ENCODE measurements at regions not wholly inside any gene's neighbourhood (a gene's known extent, or its start where the extent isn't known, plus 50 kb on each side); places are given as distances from the start of the nearest gene placed in this dataset.

- Histone ChIP-seq H3K9me3 (ENCODE audit: control insufficient read depth, insufficient read depth, low read length) (no peaks in the 10 kb centered on the region), H3K9ac (ENCODE audit: low read depth, low read length) (no peak overlapping the region), H3K4me3 (ENCODE audit: low read depth, low read length) (no peak overlapping the region), H3K36me3 (ENCODE audit: control insufficient read depth, insufficient read depth, low read length) (no peaks in the 10 kb centered on the region), H3K4me1 (ENCODE audit: control insufficient read depth, insufficient read depth, low read length) (no peaks in the 10 kb centered on the region), H3K27ac (ENCODE audit: low read depth, low read length) (no peak overlapping the region), H3K27me3 (ENCODE audit: control insufficient read depth, insufficient read depth, low read length) (no peaks in the 10 kb centered on the region)
Observed at GRCh38 chr18:45119876-45120275, 439.2 kb downstream of the SETBP1 start.

GRCh38 chr18:45121146-45121545 lies 440.5 kb downstream of the SETBP1 start:
- Histone ChIP-seq H3K4me3 (ENCODE audit: low read depth, low read length) (no peak overlapping the region), H3K9ac (ENCODE audit: low read depth, low read length) (no peak overlapping the region), H3K36me3 (ENCODE audit: control insufficient read depth, insufficient read depth, low read length) (no peaks in the 10 kb centered on the region), H3K9me3 (ENCODE audit: control insufficient read depth, insufficient read depth, low read length) (no peaks in the 10 kb centered on the region), H3K4me1 (ENCODE audit: control insufficient read depth, insufficient read depth, low read length) (no peaks in the 10 kb centered on the region), H3K27ac (ENCODE audit: low read depth, low read length) (no peak overlapping the region), H3K27me3 (ENCODE audit: control insufficient read depth, insufficient read depth, low read length) (no peaks in the 10 kb centered on the region)

- no peaks in the 10 kb centered on the region for H3K9me3 ChIP-seq (ENCODE audit: control insufficient read depth, insufficient read depth, low read length)
- H3K9ac ChIP-seq (ENCODE audit: low read depth, low read length), result no peak overlapping the region
- no peaks in the 10 kb centered on the region for H3K27me3 ChIP-seq (ENCODE audit: control insufficient read depth, insufficient read depth, low read length)
- no peak overlapping the region for H3K4me3 ChIP-seq (ENCODE audit: low read depth, low read length)
- H3K27ac ChIP-seq (ENCODE audit: low read depth, low read length), result no peak overlapping the region
- H3K4me1 ChIP-seq (ENCODE audit: control insufficient read depth, insufficient read depth, low read length), result no peaks in the 10 kb centered on the region
- H3K36me3 ChIP-seq (ENCODE audit: control insufficient read depth, insufficient read depth, low read length), result no peaks in the 10 kb centered on the region
Observed at GRCh38 chr18:45122506-45122905, 441.8 kb downstream of the SETBP1 start.

- no peak overlapping the region for H3K4me3 ChIP-seq (ENCODE audit: low read depth, low read length)
- no peaks in the 10 kb centered on the region for H3K27me3 ChIP-seq (ENCODE audit: control insufficient read depth, insufficient read depth, low read length)
- H3K9ac ChIP-seq (ENCODE audit: low read depth, low read length), result no peak overlapping the region
- H3K4me1 ChIP-seq (ENCODE audit: control insufficient read depth, insufficient read depth, low read length), result no peaks in the 10 kb centered on the region
- no peak overlapping the region for H3K27ac ChIP-seq (ENCODE audit: low read depth, low read length)
- H3K9me3 ChIP-seq (ENCODE audit: control insufficient read depth, insufficient read depth, low read length), result no peaks in the 10 kb centered on the region
- no peaks in the 10 kb centered on the region for H3K36me3 ChIP-seq (ENCODE audit: control insufficient read depth, insufficient read depth, low read length)
Observed at GRCh38 chr18:45127405-45127804, 446.7 kb downstream of the SETBP1 start.

GRCh38 chr18:45133276-45133675 lies 452.6 kb downstream of the SETBP1 start:
- Histone ChIP-seq H3K36me3 (ENCODE audit: control insufficient read depth, insufficient read depth, low read length) (no peaks in the 10 kb centered on the region), H3K4me1 (ENCODE audit: control insufficient read depth, insufficient read depth, low read length) (no peaks in the 10 kb centered on the region), H3K27me3 (ENCODE audit: control insufficient read depth, insufficient read depth, low read length) (no peaks in the 10 kb centered on the region), H3K27ac (ENCODE audit: low read depth, low read length) (no peak overlapping the region), H3K9me3 (ENCODE audit: control insufficient read depth, insufficient read depth, low read length) (no peaks in the 10 kb centered on the region), H3K9ac (ENCODE audit: low read depth, low read length) (no peak overlapping the region), H3K4me3 (ENCODE audit: low read depth, low read length) (no peak overlapping the region)

GRCh38 chr18:45136381-45137086 lies 455.8 kb downstream of the SETBP1 start:
- no peaks in the 10 kb centered on the region for H3K36me3 ChIP-seq (ENCODE audit: control insufficient read depth, insufficient read depth, low read length)

GRCh38 chr18:45137087-45137419 lies 456.4 kb downstream of the SETBP1 start:
- H3K4me3 ChIP-seq (ENCODE audit: low read depth, low read length), result no peak overlapping the region
- no peaks in the 10 kb centered on the region for H3K27me3 ChIP-seq (ENCODE audit: control insufficient read depth, insufficient read depth, low read length)
- no peaks in the 10 kb centered on the region for H3K36me3 ChIP-seq (ENCODE audit: control insufficient read depth, insufficient read depth, low read length)
- no peak overlapping the region for H3K9ac ChIP-seq (ENCODE audit: low read depth, low read length)
- H3K4me1 ChIP-seq (ENCODE audit: control insufficient read depth, insufficient read depth, low read length), result no peaks in the 10 kb centered on the region; the same call in 1 of the 2 replicates
- H3K9me3 ChIP-seq (ENCODE audit: control insufficient read depth, insufficient read depth, low read length), result no peaks in the 10 kb centered on the region
- no peak overlapping the region for H3K27ac ChIP-seq (ENCODE audit: low read depth, low read length)

More at GRCh38 chr18:45136381-45137086, 455.8 kb downstream of the SETBP1 start:
- H3K4me3 ChIP-seq (ENCODE audit: low read depth, low read length), result no peak overlapping the region
- H3K27me3 ChIP-seq (ENCODE audit: control insufficient read depth, insufficient read depth, low read length), result no peaks in the 10 kb centered on the region
- no peaks in the 10 kb centered on the region for H3K9me3 ChIP-seq (ENCODE audit: control insufficient read depth, insufficient read depth, low read length)
- no peaks in the 10 kb centered on the region; the same call in 1 of the 2 replicates for H3K4me1 ChIP-seq (ENCODE audit: control insufficient read depth, insufficient read depth, low read length)
- H3K9ac ChIP-seq (ENCODE audit: low read depth, low read length), result no peak overlapping the region
- no peak overlapping the region for H3K27ac ChIP-seq (ENCODE audit: low read depth, low read length)

- H3K4me3 ChIP-seq (ENCODE audit: low read depth, low read length), result no peak overlapping the region
- no peaks in the 10 kb centered on the region for H3K9me3 ChIP-seq (ENCODE audit: control insufficient read depth, insufficient read depth, low read length)
- no peaks in the 10 kb centered on the region; the same call in 1 of the 2 replicates for H3K4me1 ChIP-seq (ENCODE audit: control insufficient read depth, insufficient read depth, low read length)
- no peak overlapping the region for H3K9ac ChIP-seq (ENCODE audit: low read depth, low read length)
- no peaks in the 10 kb centered on the region for H3K36me3 ChIP-seq (ENCODE audit: control insufficient read depth, insufficient read depth, low read length)
- no peak overlapping the region for H3K27ac ChIP-seq (ENCODE audit: low read depth, low read length)
- H3K27me3 ChIP-seq (ENCODE audit: control insufficient read depth, insufficient read depth, low read length), result no peaks in the 10 kb centered on the region
Observed at GRCh38 chr18:45139478-45139877, 458.8 kb downstream of the SETBP1 start.

- Histone ChIP-seq H3K9me3 (ENCODE audit: control insufficient read depth, insufficient read depth, low read length) (no peaks in the 10 kb centered on the region), H3K36me3 (ENCODE audit: control insufficient read depth, insufficient read depth, low read length) (no peaks in the 10 kb centered on the region), H3K4me3 (ENCODE audit: low read depth, low read length) (no peak overlapping the region), H3K27ac (ENCODE audit: low read depth, low read length) (no peak overlapping the region), H3K27me3 (ENCODE audit: control insufficient read depth, insufficient read depth, low read length) (no peaks in the 10 kb centered on the region), H3K9ac (ENCODE audit: low read depth, low read length) (no peak overlapping the region), H3K4me1 (ENCODE audit: control insufficient read depth, insufficient read depth, low read length) (no peaks in the 10 kb centered on the region; the same call in 1 of the 2 replicates)
Observed at GRCh38 chr18:45142868-45143267, 462.2 kb downstream of the SETBP1 start.

GRCh38 chr18:45149712-45150111 lies 465.6 kb upstream of the SLC14A2 start:
- H3K27ac ChIP-seq (ENCODE audit: low read depth, low read length), result no peak overlapping the region
- no peak overlapping the region for H3K4me3 ChIP-seq (ENCODE audit: low read depth, low read length)
- peaks cover 3% of the 10 kb centered on the region; the same call in 1 of the 2 replicates for H3K4me1 ChIP-seq (ENCODE audit: control insufficient read depth, insufficient read depth, low read length)
- H3K9ac ChIP-seq (ENCODE audit: low read depth, low read length), result no peak overlapping the region
- no peaks in the 10 kb centered on the region for H3K9me3 ChIP-seq (ENCODE audit: control insufficient read depth, insufficient read depth, low read length)
- no peaks in the 10 kb centered on the region for H3K27me3 ChIP-seq (ENCODE audit: control insufficient read depth, insufficient read depth, low read length)
- no peaks in the 10 kb centered on the region for H3K36me3 ChIP-seq (ENCODE audit: control insufficient read depth, insufficient read depth, low read length)

- H3K27ac ChIP-seq (ENCODE audit: low read depth, low read length), result no peak overlapping the region
- H3K4me3 ChIP-seq (ENCODE audit: low read depth, low read length), result no peak overlapping the region
- peaks cover 3% of the 10 kb centered on the region; the same call in 1 of the 2 replicates for H3K4me1 ChIP-seq (ENCODE audit: control insufficient read depth, insufficient read depth, low read length)
- no peaks in the 10 kb centered on the region for H3K27me3 ChIP-seq (ENCODE audit: control insufficient read depth, insufficient read depth, low read length)
- no peak overlapping the region for H3K9ac ChIP-seq (ENCODE audit: low read depth, low read length)
- H3K36me3 ChIP-seq (ENCODE audit: control insufficient read depth, insufficient read depth, low read length), result no peaks in the 10 kb centered on the region
- H3K9me3 ChIP-seq (ENCODE audit: control insufficient read depth, insufficient read depth, low read length), result no peaks in the 10 kb centered on the region
Observed at GRCh38 chr18:45151645-45152044, 463.6 kb upstream of the SLC14A2 start.
